ENCODE measurements at regions not wholly inside any gene's neighbourhood (a gene's known extent, or its start where the extent isn't known, plus 50 kb on each side); places are given as distances from the start of the nearest gene placed in this dataset.

DNA sequence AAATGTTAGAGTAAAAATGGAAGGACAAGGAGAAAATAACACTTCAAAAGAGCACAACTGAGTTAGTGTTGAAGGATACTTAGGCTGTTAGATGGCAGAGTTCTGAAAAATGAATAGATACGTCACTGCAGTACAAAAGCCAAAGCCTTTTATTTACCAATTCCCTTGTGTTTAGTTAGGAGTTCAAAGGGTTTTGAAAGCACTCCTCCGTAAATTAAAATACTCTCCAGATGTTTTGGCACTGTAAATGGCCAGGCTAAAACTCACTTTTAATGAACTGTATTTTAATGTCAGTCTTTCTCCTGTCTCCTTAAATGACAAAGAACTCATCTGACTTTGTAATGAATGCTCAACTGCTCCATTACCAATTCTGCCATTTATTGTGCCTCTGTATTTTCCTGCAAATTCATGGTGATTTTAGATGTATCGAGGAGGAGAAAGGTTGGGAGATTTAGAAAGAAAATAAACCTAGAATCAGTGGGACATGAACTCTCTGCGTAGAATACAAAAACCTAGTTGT is 1727.2 kb downstream of the MAT2B start:
- Mint-ChIP-seq H3K4me3 (no peak overlapping the region), H3K27me3 (peaks cover 0 to 1% (median 0%) of the 10 kb centered on the region in 5 donors), H3K36me3 (no peaks in the 10 kb centered on the region), H3K27ac (no peak overlapping the region), H3K4me1 (no peaks in the 10 kb centered on the region), H3K9me3 (peaks cover 0 to 11% (median 2%) of the 10 kb centered on the region in 9 donors)
- no peak for ATAC-seq
- POLR2A ChIA-PET, result no interaction called here
- DNase-seq, result no peak

DNA sequence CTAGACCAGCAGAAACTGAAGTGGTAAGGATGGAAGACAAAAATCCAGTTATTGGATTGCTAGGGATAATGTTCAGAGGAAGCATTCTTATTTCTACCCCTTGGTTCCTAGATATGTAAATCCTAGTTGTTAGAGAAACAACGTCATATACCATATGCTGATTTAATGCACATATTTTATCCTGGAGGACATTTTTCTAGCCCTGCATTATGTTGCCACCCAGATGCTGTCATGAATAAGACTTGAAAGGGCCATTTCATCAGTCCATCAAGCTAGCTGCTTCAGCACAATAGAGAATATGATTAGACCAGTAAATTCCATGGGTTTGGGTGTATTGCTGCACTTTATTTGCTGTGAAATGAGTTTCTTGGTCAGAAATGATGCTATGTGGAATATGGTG is 1736.4 kb downstream of the MAT2B start:
- no peak for ATAC-seq
- H3K36me3 Mint-ChIP-seq, result no peaks in the 10 kb centered on the region
- H3K4me1 Mint-ChIP-seq, result no peaks in the 10 kb centered on the region
- no peak for DNase-seq
- H3K4me3 Mint-ChIP-seq, result no peak overlapping the region
- peaks cover 0 to 7% (median 0%) of the 10 kb centered on the region in 9 donors for H3K9me3 Mint-ChIP-seq
- no peak overlapping the region for H3K27ac Mint-ChIP-seq
- no peaks in the 10 kb centered on the region for H3K27me3 Mint-ChIP-seq
- POLR2A ChIA-PET, result no interaction called here

- H3K4me3 Mint-ChIP-seq, result no peak overlapping the region
- H3K36me3 Mint-ChIP-seq, result no peaks in the 10 kb centered on the region
- DNase-seq (no peak), ATAC-seq (no peak)
- no peaks in the 10 kb centered on the region for H3K4me1 Mint-ChIP-seq
- no peaks in the 10 kb centered on the region for H3K27me3 Mint-ChIP-seq
- peaks cover 0 to 7% (median 0%) of the 10 kb centered on the region in 9 donors for H3K9me3 Mint-ChIP-seq
- POLR2A ChIA-PET, result no interaction called here
- no peak overlapping the region for H3K27ac Mint-ChIP-seq
Observed at GRCh38 chr5:165242646-165243045, 1737.2 kb downstream of the MAT2B start.

GRCh38 chr5:165244407-165244806 is 1739.0 kb downstream of the MAT2B start:
- POLR2A ChIA-PET, result no interaction called here
- DNase-seq (no peak), ATAC-seq (no peak)
- Mint-ChIP-seq H3K4me3 (no peak overlapping the region), H3K27ac (no peak overlapping the region), H3K9me3 (peaks cover 0 to 7% (median 0%) of the 10 kb centered on the region in 9 donors), H3K4me1 (no peaks in the 10 kb centered on the region), H3K27me3 (no peaks in the 10 kb centered on the region), H3K36me3 (no peaks in the 10 kb centered on the region)

GRCh38 chr5:165258197-165258771 is 1752.9 kb downstream of the MAT2B start:
- H3K4me1 Mint-ChIP-seq, result no peaks in the 10 kb centered on the region
- no peaks in the 10 kb centered on the region for H3K36me3 Mint-ChIP-seq
- no peaks in the 10 kb centered on the region for H3K27me3 Mint-ChIP-seq
- DNase-seq (no peak), ATAC-seq (no peak)
- POLR2A ChIA-PET, result no interaction called here
- H3K27ac Mint-ChIP-seq, result no peak overlapping the region
- peaks cover 0 to 14% (median 0%) of the 10 kb centered on the region in 9 donors for H3K9me3 Mint-ChIP-seq
- no peak overlapping the region for H3K4me3 Mint-ChIP-seq

DNA sequence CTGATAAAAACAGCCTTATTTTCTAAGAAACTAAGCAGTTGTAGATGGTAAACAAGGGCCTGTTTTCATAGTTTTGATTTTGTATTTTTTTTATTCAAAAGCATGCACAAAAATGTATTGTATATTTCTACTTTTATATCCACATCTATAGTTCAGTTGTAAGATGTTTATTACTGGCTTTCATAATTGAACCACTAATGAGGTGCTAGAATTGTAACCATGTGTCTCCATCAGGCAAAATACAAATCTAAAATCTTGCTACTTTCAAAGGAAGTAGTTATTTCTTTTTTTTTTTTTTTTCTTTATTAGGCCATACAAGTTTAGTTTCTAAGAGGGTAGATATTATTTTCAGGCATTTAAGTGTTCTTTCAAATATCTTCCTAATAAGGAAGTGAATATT is 1755.0 kb downstream of the MAT2B start:
- Mint-ChIP-seq H3K36me3 (no peaks in the 10 kb centered on the region), H3K4me3 (no peak overlapping the region), H3K27me3 (no peaks in the 10 kb centered on the region), H3K27ac (no peak overlapping the region), H3K9me3 (peaks cover 0 to 8% (median 0%) of the 10 kb centered on the region in 9 donors), H3K4me1 (no peaks in the 10 kb centered on the region)
- POLR2A ChIA-PET, result no interaction called here
- ATAC-seq (no peak), DNase-seq (no peak)

- Mint-ChIP-seq H3K36me3 (no peaks in the 10 kb centered on the region), H3K4me1 (no peaks in the 10 kb centered on the region), H3K27me3 (peaks cover 0 to 2% (median 0%) of the 10 kb centered on the region in 5 donors), H3K4me3 (no peak overlapping the region), H3K27ac (no peak overlapping the region), H3K9me3 (peaks cover 0 to 7% (median 0%) of the 10 kb centered on the region in 9 donors)
- DNase-seq, result no peak
- ATAC-seq, result no peak
- POLR2A ChIA-PET, result no interaction called here
Observed at GRCh38 chr5:165263536-165263935, 1758.1 kb downstream of the MAT2B start.

- no peak for DNase-seq
- Mint-ChIP-seq H3K4me1 (no peaks in the 10 kb centered on the region), H3K27me3 (peaks cover 0 to 2% (median 0%) of the 10 kb centered on the region in 5 donors), H3K27ac (no peak overlapping the region), H3K36me3 (no peaks in the 10 kb centered on the region), H3K9me3 (peaks cover 0 to 6% (median 0%) of the 10 kb centered on the region in 9 donors), H3K4me3 (no peak overlapping the region)
- ATAC-seq, result no peak
- POLR2A ChIA-PET, result no interaction called here
Observed at GRCh38 chr5:165266939-165267338, 1761.5 kb downstream of the MAT2B start.

DNA sequence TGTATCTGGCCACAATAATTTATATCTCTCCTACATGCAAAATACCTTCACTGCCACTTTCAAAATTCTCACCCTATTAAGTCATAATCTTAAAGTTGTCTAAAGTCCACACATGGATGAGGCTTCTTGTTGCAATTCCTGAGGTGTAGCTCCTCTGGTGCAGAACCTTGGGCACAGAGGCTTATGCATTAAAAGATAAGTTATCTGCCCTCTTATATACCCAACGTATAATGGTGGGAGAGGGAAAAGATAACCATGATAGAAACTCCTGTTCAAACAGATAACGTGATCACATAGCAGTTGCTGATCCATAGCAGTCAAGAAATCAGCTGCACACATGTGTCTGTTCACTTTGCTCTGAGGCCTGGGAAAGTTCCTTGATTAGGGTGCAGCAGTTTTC is 1767.0 kb downstream of the MAT2B start:
- Mint-ChIP-seq H3K36me3 (no peaks in the 10 kb centered on the region), H3K27me3 (no peaks in the 10 kb centered on the region), H3K4me3 (no peak overlapping the region), H3K4me1 (no peaks in the 10 kb centered on the region), H3K27ac (no peak overlapping the region), H3K9me3 (peaks cover 0 to 22% (median 5%) of the 10 kb centered on the region in 9 donors)
- ATAC-seq, result no peak
- no peak for DNase-seq
- POLR2A ChIA-PET, result no interaction called here

DNA sequence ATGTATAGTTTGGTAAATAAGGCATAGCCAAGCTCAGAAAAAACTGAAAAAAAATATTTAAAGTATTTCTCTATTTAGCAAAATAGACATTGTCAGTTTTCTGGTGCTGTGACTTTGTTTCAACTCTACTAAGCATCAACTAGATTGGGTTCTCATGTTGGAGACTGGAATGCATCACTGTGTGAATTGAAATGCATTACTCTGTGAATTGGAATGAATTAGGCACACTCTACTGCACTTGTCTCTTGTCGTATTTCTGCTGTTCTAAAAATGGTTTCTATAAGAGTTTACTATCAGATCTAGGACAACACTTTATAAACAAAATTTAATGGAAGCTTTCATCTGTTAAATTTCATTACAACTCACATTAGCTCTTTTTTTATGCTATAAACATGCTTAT is 1772.2 kb downstream of the MAT2B start:
- Mint-ChIP-seq H3K4me1 (peaks cover 0 to 1% (median 0%) of the 10 kb centered on the region in 4 donors), H3K27me3 (no peaks in the 10 kb centered on the region), H3K4me3 (no peak overlapping the region), H3K36me3 (no peaks in the 10 kb centered on the region), H3K27ac (no peak overlapping the region), H3K9me3 (peaks cover 0 to 22% (median 6%) of the 10 kb centered on the region in 9 donors)
- DNase-seq, result no peak
- POLR2A ChIA-PET, result no interaction called here
- ATAC-seq, result no peak

- Mint-ChIP-seq H3K27ac (no peak overlapping the region), H3K4me3 (no peak overlapping the region), H3K9me3 (peaks cover 0 to 7% (median 2%) of the 10 kb centered on the region in 9 donors), H3K36me3 (no peaks in the 10 kb centered on the region), H3K27me3 (no peaks in the 10 kb centered on the region), H3K4me1 (peaks cover 0 to 1% (median 0%) of the 10 kb centered on the region in 4 donors)
- no peak for DNase-seq
- POLR2A ChIA-PET, result no interaction called here
- ATAC-seq, result no peak
Observed at GRCh38 chr5:165282491-165282890, 1777.1 kb downstream of the MAT2B start.

GRCh38 chr5:165286692-165287091 is 1781.3 kb downstream of the MAT2B start:
- Mint-ChIP-seq H3K9me3 (peaks cover 0 to 13% (median 3%) of the 10 kb centered on the region in 9 donors), H3K36me3 (no peaks in the 10 kb centered on the region), H3K4me1 (no peaks in the 10 kb centered on the region), H3K27me3 (no peaks in the 10 kb centered on the region), H3K4me3 (no peak overlapping the region), H3K27ac (no peak overlapping the region)
- no peak for ATAC-seq
- POLR2A ChIA-PET, result no interaction called here
- no peak for DNase-seq

DNA sequence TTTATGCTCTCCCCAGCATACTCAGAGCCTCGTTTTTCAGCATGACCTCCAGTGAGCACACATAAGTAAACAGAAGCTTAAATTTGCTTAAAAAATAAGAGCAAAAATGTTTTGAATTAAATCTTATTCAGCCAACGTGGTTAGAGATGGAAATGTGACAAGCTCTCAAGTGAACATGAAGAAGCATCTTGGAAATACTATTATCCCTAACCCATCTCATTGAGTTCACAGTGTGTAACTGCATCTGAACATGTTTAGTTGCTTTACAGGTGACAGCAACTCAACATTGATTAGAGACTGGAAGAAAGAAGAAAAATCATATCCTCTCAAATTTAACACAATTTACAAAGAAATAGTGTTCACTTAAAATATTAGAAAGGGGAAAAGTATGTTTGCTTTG is 1785.1 kb downstream of the MAT2B start:
- POLR2A ChIA-PET, result no interaction called here

More for the DNA sequence above, 1785.1 kb downstream of the MAT2B start:
- no peaks in the 10 kb centered on the region for H3K36me3 Mint-ChIP-seq
- ATAC-seq (no peak), DNase-seq (no peak)
- no peaks in the 10 kb centered on the region for H3K4me1 Mint-ChIP-seq
- peaks cover 0 to 14% (median 7%) of the 10 kb centered on the region in 9 donors for H3K9me3 Mint-ChIP-seq
- H3K27me3 Mint-ChIP-seq, result no peaks in the 10 kb centered on the region
- no peak overlapping the region for H3K27ac Mint-ChIP-seq
- H3K4me3 Mint-ChIP-seq, result no peak overlapping the region
